Sigmoid colon (tissue), 3 donors: ENCODE measurements at regions not wholly inside any gene's neighbourhood (a gene's known extent, or its start where the extent isn't known, plus 50 kb on each side); places are given as distances from the start of the nearest gene placed in this dataset.

Source experiments
- POLR2A ChIP-seq, 2 donors: fragments of 450-650 bp; IDR thresholded peaks; one replicate each; pipeline ENCODE4 v1.6.1; 2016; ENCODE audit warnings: antibody characterized with exemption in 2 of 2, mild to moderate bottlenecking in 2 of 2, moderate library complexity in 2 of 2
- TF ChIP-seq, protein P1 (sequence below), 4 experiments: fragments of 450-650 bp in 3 of 4; fragments of 200-600 bp in 1 of 4; IDR thresholded peaks; one replicate each; pipeline ENCODE4 v1.5.1; 2016 to 2019; ENCODE audit warnings: antibody characterized with exemption in 4 of 4, mild to moderate bottlenecking in 3 of 4, moderate library complexity in 2 of 4

GRCh38 chr1:105558023-105558422, 1498.5 kb upstream of the PRMT6 start:
- TF ChIP-seq, protein P1, sequence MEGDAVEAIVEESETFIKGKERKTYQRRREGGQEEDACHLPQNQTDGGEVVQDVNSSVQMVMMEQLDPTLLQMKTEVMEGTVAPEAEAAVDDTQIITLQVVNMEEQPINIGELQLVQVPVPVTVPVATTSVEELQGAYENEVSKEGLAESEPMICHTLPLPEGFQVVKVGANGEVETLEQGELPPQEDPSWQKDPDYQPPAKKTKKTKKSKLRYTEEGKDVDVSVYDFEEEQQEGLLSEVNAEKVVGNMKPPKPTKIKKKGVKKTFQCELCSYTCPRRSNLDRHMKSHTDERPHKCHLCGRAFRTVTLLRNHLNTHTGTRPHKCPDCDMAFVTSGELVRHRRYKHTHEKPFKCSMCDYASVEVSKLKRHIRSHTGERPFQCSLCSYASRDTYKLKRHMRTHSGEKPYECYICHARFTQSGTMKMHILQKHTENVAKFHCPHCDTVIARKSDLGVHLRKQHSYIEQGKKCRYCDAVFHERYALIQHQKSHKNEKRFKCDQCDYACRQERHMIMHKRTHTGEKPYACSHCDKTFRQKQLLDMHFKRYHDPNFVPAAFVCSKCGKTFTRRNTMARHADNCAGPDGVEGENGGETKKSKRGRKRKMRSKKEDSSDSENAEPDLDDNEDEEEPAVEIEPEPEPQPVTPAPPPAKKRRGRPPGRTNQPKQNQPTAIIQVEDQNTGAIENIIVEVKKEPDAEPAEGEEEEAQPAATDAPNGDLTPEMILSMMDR (IDR thresholded peaks at IDR 0.05), result no peak
- TF ChIP-seq POLR2A (IDR thresholded peaks at IDR 0.05), result no peak
